Glutamatergic neuron (in vitro differentiated cells): ENCODE measurements at regions not wholly inside any gene's neighbourhood (a gene's known extent, or its start where the extent isn't known, plus 50 kb on each side); places are given as distances from the start of the nearest gene placed in this dataset.

ENCODE experiments used
- DNase-seq: peaks from one replicate; pipeline ENCODE4 v3.0.0; 2022
- H3K27ac Mint-ChIP-seq: one replicate; pipeline ENCODE4 v1.8.0; 2020; ENCODE audit warnings: mild to moderate bottlenecking, mixed read lengths, inconsistent platforms; ENCODE audit not compliant: unreplicated experiment
- H3K27me3 Mint-ChIP-seq: one replicate; pipeline ENCODE4 v1.8.0; 2020; ENCODE audit warnings: mild to moderate bottlenecking, moderate library complexity, mixed read lengths, inconsistent platforms; ENCODE audit not compliant: unreplicated experiment
- H3K36me3 Mint-ChIP-seq: one replicate; pipeline ENCODE4 v1.8.0; 2020; ENCODE audit warnings: mild to moderate bottlenecking, mixed read lengths, inconsistent platforms; ENCODE audit not compliant: unreplicated experiment
- H3K4me1 Mint-ChIP-seq: one replicate; pipeline ENCODE4 v1.8.0; 2020; ENCODE audit warnings: mild to moderate bottlenecking, low read depth, mixed read lengths, inconsistent platforms; ENCODE audit not compliant: unreplicated experiment
- H3K4me3 Mint-ChIP-seq: one replicate; pipeline ENCODE4 v1.8.0; 2020; ENCODE audit warnings: mild to moderate bottlenecking, mixed read lengths, inconsistent platforms; ENCODE audit not compliant: unreplicated experiment
- H3K9me3 Mint-ChIP-seq: one replicate; pipeline ENCODE4 v1.8.0; 2020; ENCODE audit warnings: mild to moderate bottlenecking, moderate library complexity, mixed read lengths, inconsistent platforms; ENCODE audit not compliant: unreplicated experiment
- TF ChIP-seq, protein P1 (sequence below): fragments of 200-600 bp; sonication (generic); IDR thresholded peaks from one replicate; pipeline ENCODE4 v1.5.0; 2021; ENCODE audit not compliant: partially characterized antibody, unreplicated experiment

DNA sequence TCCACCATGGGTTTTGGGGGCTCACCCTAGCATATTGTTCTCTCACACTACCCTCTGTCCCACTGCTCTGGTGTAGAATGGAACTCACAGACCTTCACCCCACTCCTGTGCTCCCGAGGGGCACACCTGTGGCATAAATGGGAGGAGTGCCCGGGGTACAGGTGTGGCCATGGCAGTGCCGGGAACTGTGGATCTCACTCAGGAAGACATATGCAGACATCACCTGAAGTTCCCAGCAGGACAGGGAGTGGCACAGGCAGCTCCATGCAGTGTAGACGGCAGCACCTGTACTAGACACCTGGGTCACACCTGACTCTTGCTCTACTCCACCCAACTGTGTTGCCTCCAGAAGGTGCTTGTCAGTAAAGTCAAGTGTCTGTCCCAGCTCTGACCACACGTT lies 57.6 kb upstream of the MRPS22 start:
- Mint-ChIP-seq H3K27ac (no peak overlapping the region), H3K9me3 (no peaks in the 10 kb centered on the region), H3K36me3 (no peaks in the 10 kb centered on the region), H3K4me3 (no peak overlapping the region), H3K4me1 (peaks cover 2% of the 10 kb centered on the region), H3K27me3 (peaks cover 2% of the 10 kb centered on the region)
- DNase-seq = no peak
- TF ChIP-seq, protein P1, sequence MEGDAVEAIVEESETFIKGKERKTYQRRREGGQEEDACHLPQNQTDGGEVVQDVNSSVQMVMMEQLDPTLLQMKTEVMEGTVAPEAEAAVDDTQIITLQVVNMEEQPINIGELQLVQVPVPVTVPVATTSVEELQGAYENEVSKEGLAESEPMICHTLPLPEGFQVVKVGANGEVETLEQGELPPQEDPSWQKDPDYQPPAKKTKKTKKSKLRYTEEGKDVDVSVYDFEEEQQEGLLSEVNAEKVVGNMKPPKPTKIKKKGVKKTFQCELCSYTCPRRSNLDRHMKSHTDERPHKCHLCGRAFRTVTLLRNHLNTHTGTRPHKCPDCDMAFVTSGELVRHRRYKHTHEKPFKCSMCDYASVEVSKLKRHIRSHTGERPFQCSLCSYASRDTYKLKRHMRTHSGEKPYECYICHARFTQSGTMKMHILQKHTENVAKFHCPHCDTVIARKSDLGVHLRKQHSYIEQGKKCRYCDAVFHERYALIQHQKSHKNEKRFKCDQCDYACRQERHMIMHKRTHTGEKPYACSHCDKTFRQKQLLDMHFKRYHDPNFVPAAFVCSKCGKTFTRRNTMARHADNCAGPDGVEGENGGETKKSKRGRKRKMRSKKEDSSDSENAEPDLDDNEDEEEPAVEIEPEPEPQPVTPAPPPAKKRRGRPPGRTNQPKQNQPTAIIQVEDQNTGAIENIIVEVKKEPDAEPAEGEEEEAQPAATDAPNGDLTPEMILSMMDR = no peak

DNA sequence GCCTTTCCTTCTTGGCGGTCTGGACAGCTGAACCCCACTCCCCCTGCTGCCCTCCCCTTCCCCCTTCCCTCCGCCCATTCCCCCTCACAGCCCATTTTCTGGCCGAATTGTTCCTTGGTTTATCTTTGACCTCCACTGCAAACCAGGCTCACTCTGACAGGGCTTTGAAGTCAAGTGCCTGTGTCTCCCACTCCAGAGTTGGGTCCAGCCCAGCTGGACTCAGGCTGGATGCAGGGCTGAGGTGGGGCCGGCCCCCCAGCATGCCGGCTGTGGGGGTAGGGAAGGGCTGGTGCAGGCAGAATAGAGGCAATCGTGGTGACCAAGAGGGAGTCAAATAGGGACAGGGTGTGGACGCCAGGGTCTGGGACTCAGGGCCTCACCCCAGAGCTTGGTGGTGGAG lies 57.0 kb upstream of the MRPS22 start:
- peaks cover 2% of the 10 kb centered on the region for H3K27me3 Mint-ChIP-seq
- H3K4me1 Mint-ChIP-seq = no peaks in the 10 kb centered on the region
- TF ChIP-seq, protein P1 = no peak
- no peaks in the 10 kb centered on the region for H3K9me3 Mint-ChIP-seq
- H3K36me3 Mint-ChIP-seq = no peaks in the 10 kb centered on the region
- no peak overlapping the region for H3K4me3 Mint-ChIP-seq
- no peak overlapping the region for H3K27ac Mint-ChIP-seq
- DNase-seq = no peak

DNA sequence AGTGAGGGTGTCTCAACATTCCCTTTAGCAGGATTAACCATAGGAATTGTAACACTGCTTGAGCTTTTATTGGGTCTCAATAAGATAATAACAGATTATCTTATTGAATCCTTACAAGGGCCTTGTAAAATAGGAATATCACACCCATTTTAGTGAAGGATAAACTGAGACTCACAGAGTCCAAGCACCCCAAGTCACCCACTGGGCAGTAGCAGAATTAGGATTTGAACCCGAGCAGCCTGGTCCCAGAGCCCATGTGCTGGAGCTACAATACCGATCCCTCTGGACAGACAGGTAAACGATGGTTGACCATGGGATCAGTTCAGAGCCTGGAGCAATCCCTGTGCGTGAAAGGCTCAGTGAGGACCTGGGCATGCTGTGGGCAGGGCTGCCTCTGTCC lies 56.3 kb upstream of the MRPS22 start:
- Mint-ChIP-seq H3K9me3 (no peaks in the 10 kb centered on the region), H3K4me3 (no peak overlapping the region), H3K4me1 (no peaks in the 10 kb centered on the region), H3K27ac (no peak overlapping the region), H3K36me3 (no peaks in the 10 kb centered on the region), H3K27me3 (peaks cover 2% of the 10 kb centered on the region)
- no peak for DNase-seq
- TF ChIP-seq, protein P1 = no peak

DNA sequence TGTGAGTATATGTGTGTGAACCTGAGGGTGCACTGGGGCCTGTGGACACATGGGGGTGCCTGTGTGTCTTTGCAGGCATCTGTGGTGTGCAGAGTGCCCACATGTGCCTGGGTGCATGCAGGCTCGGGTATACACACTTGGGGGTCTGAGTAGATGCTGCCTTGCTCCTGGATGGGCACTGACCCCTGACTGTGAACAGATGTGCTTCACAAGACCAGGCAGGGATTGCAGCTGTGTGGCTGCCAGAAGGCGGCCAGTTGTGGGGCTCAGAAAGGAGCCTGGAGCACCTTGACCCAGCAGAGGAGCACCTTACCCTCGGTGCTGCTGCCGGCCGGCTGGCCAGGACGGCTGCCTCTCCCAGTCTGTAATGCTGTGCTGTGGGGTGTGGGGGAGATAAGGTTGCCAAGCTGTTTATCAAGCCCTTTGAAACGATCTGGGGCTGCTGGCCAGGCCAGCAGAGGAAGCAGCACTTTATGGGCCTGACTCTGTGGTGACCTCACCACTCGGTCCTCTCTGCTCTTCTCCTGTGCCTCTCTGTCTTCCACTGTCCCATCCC lies 55.5 kb upstream of the MRPS22 start:
- no peak for DNase-seq
- H3K27ac Mint-ChIP-seq = no peak overlapping the region
- no peaks in the 10 kb centered on the region for H3K4me1 Mint-ChIP-seq
- H3K36me3 Mint-ChIP-seq = no peaks in the 10 kb centered on the region
- H3K9me3 Mint-ChIP-seq = no peaks in the 10 kb centered on the region
- H3K27me3 Mint-ChIP-seq = no peaks in the 10 kb centered on the region
- no peak overlapping the region for H3K4me3 Mint-ChIP-seq
- TF ChIP-seq, protein P1 = no peak

DNA sequence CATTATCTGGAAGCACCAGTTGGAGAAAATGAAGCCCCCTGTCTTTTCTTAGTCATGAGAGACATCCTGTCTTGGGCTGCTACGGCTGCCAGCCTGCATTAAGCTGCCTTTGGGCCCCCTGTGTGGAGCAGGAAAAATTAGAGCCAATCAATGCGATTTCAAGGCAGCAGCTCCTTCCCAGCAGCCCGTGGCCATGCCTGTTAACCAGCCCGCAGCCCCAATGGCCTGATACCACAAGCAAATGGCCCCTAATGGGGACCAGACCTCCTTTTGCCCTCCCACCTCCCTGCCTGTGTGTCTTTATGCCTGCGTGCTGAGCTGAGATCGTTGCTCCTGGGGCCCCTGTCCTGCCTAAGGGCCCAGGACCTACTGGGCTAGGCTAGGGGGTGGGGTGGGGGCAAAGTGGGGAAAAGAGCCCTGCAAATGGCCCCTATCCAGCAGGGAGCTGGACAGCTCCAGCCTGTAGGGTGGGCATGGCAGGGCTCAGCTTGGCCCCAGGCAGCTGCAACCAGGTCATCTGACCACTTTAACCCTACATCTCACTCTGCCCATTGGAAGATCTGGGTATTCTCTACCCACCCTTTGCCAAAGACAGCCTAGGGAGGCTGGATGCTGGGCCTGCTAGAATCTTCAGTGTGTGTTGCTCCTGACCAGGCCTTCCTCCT lies 53.8 kb upstream of the MRPS22 start:
- TF ChIP-seq, protein P1 = no peak
- DNase-seq = no peak
- Mint-ChIP-seq H3K9me3 (no peaks in the 10 kb centered on the region), H3K36me3 (no peaks in the 10 kb centered on the region), H3K4me3 (no peak overlapping the region), H3K27me3 (no peaks in the 10 kb centered on the region), H3K4me1 (no peaks in the 10 kb centered on the region), H3K27ac (no peak overlapping the region)
